ENCODE measurements at regions not wholly inside any gene's neighbourhood (a gene's known extent, or its start where the extent isn't known, plus 50 kb on each side); places are given as distances from the start of the nearest gene placed in this dataset.
A peak's percentile ranks its signal among the peaks of the same experiment; 100 is the strongest.

GRCh38 chr5:159448841-159449407 is 118.6 kb upstream of the IL12B start:
- Histone ChIP-seq H3K4me3 (no peak overlapping the region), H3K9me3 (no peaks in the 10 kb centered on the region), H3K27ac (no peak overlapping the region), H3K4me1 (no peaks in the 10 kb centered on the region), H3K27me3 (ENCODE audit: insufficient read depth in 3 of 3, low read length in 2 of 3) (no peaks in the 10 kb centered on the region), H3K36me3 (ENCODE audit: insufficient read depth in 1 of 2, low read depth in 1 of 2) (no peaks in the 10 kb centered on the region)
- 79 to 88% (median 82%) methylated on average over 5 of the region's 5 CpGs for WGBS, 3 donors
- no peak for TF ChIP-seq CTCF (IDR thresholded peaks at IDR 0.05)
- intact Hi-C loops (cut with DNase I): loop anchor here in 1 of 2 donors (10.0 kb wide), 1 partner anchor 466 kb away; the partner anchor contains the start of gene ADRA1B
- no peak for DNase-seq
- no peak for ATAC-seq

GRCh38 chr5:159449925-159450324 is 119.6 kb upstream of the IL12B start:
- TF ChIP-seq CTCF (IDR thresholded peaks at IDR 0.05): no peak
- Histone ChIP-seq H3K4me3 (no peak overlapping the region), H3K27ac (no peak overlapping the region), H3K36me3 (ENCODE audit: insufficient read depth in 1 of 2, low read depth in 1 of 2) (no peaks in the 10 kb centered on the region), H3K9me3 (no peaks in the 10 kb centered on the region), H3K27me3 (ENCODE audit: insufficient read depth in 3 of 3, low read length in 2 of 3) (no peaks in the 10 kb centered on the region), H3K4me1 (no peaks in the 10 kb centered on the region)
- ATAC-seq (no peak), DNase-seq (no peak)
- intact Hi-C loops (cut with DNase I): loop anchor here in 1 of 2 donors (10.0 kb wide), 1 partner anchor 465 kb away; the partner anchor contains the start of gene ADRA1B
- 89 to 91% (median 90%) methylated on average over 7 of the region's 7 CpGs for WGBS, 3 donors

GRCh38 chr5:159450417-159450816 is 120.1 kb upstream of the IL12B start:
- no peak for DNase-seq
- no peaks in the 10 kb centered on the region for H3K36me3 ChIP-seq (ENCODE audit: insufficient read depth in 1 of 2, low read depth in 1 of 2)
- H3K4me3 ChIP-seq: no peak overlapping the region
- no peaks in the 10 kb centered on the region for H3K27me3 ChIP-seq (ENCODE audit: insufficient read depth in 3 of 3, low read length in 2 of 3)
- ATAC-seq: no peak
- intact Hi-C loops (cut with DNase I): no loop called here
- no peak for TF ChIP-seq CTCF (IDR thresholded peaks at IDR 0.05)
- 88 to 94% (median 91%) methylated on average over 4 of the region's 4 CpGs for WGBS, 3 donors
- H3K9me3 ChIP-seq: no peaks in the 10 kb centered on the region
- no peak overlapping the region for H3K27ac ChIP-seq
- no peaks in the 10 kb centered on the region for H3K4me1 ChIP-seq

- no peaks in the 10 kb centered on the region for H3K36me3 ChIP-seq (ENCODE audit: insufficient read depth in 1 of 2, low read depth in 1 of 2)
- intact Hi-C loops (cut with DNase I): no loop called here
- H3K4me1 ChIP-seq: no peaks in the 10 kb centered on the region
- no peak overlapping the region for H3K4me3 ChIP-seq
- 54 to 68% (median 59%) methylated on average over 13 of the region's 13 CpGs for WGBS, 3 donors
- TF ChIP-seq CTCF (IDR thresholded peaks at IDR 0.05): no peak
- ATAC-seq: peak; percentile 57 to 85 (median 82)
- no peak overlapping the region for H3K27ac ChIP-seq
- DNase-seq: no peak
- no peaks in the 10 kb centered on the region for H3K27me3 ChIP-seq (ENCODE audit: insufficient read depth in 3 of 3, low read length in 2 of 3)
- no peaks in the 10 kb centered on the region for H3K9me3 ChIP-seq
Observed at GRCh38 chr5:159451197-159452052, 121.1 kb upstream of the IL12B start.
